ENCODE measurements at regions not wholly inside any gene's neighbourhood (a gene's known extent, or its start where the extent isn't known, plus 50 kb on each side); places are given as distances from the start of the nearest gene placed in this dataset.

GRCh38 chr1:191358724-191359123, 799.5 kb upstream of the RGS18 start:
- TF ChIP-seq POLR2A (IDR thresholded peaks at IDR 0.05): no peak
- TF ChIP-seq CTCF (IDR thresholded peaks at IDR 0.05): no peak
